ENCODE measurements at regions not wholly inside any gene's neighbourhood (a gene's known extent, or its start where the extent isn't known, plus 50 kb on each side); places are given as distances from the start of the nearest gene placed in this dataset.

GRCh38 chr4:20423420-20423819 is 171.7 kb downstream of the SLIT2 start:
- TF ChIP-seq CTCF (IDR thresholded peaks at IDR 0.05) (peak; percentile 17), EZH2 (IDR thresholded peaks at IDR 0.05) (no peak)
